Duodenal mucosa (tissue), 2 donors: ENCODE measurements at regions not wholly inside any gene's neighbourhood (a gene's known extent, or its start where the extent isn't known, plus 50 kb on each side); places are given as distances from the start of the nearest gene placed in this dataset.

Source experiments
- H3K27ac ChIP-seq: one replicate; pipeline ENCODE4 v1.7.0; 2013; ENCODE audit warnings: low read depth, low read length
- H3K27me3 ChIP-seq, 2 donors: one replicate each; pipeline ENCODE4 v1.7.0; 2013; ENCODE audit warnings: low read length in 2 of 2, control low read depth in 1 of 2; ENCODE audit not compliant: insufficient read depth in 2 of 2, control insufficient read depth in 1 of 2
- H3K36me3 ChIP-seq, 2 donors: one replicate each; pipeline ENCODE4 v1.7.0; 2013; ENCODE audit warnings: low read length in 2 of 2, control low read depth in 1 of 2; ENCODE audit not compliant: insufficient read depth in 2 of 2, control insufficient read depth in 1 of 2
- H3K4me1 ChIP-seq, 2 donors: one replicate each; pipeline ENCODE4 v1.7.0; 2013; ENCODE audit warnings: low read length in 2 of 2, control low read depth in 1 of 2; ENCODE audit not compliant: insufficient read depth in 2 of 2, control insufficient read depth in 1 of 2
- H3K4me3 ChIP-seq, 2 donors: one replicate each; pipeline ENCODE4 v1.7.0; 2013; ENCODE audit warnings: low read length in 2 of 2, low read depth in 1 of 2
- H3K9ac ChIP-seq, 2 donors: one replicate each; pipeline ENCODE4 v1.7.0; 2013; ENCODE audit warnings: low read length in 2 of 2, low read depth in 1 of 2
- H3K9me3 ChIP-seq, 2 donors: one replicate each; pipeline ENCODE4 v1.7.0; 2013; ENCODE audit warnings: low read length in 2 of 2, control low read depth in 1 of 2; ENCODE audit not compliant: control insufficient read depth in 1 of 2

- Histone ChIP-seq H3K9me3 (peaks cover 0 to 5% of the 10 kb centered on the region in 2 donors), H3K36me3 (no peaks in the 10 kb centered on the region), H3K4me3 (no peak overlapping the region), H3K9ac (no peak overlapping the region), H3K4me1 (no peaks in the 10 kb centered on the region), H3K27me3 (no peaks in the 10 kb centered on the region), H3K27ac (no peak overlapping the region)
These were observed 694.3 kb downstream of the KCNJ2 start for GRCh38 chr17:70863436-70864248.

GRCh38 chr17:70865993-70866804, 696.9 kb downstream of the KCNJ2 start:
- Histone ChIP-seq H3K4me1 (peaks cover 0 to 4% of the 10 kb centered on the region in 2 donors), H3K9me3 (no peaks in the 10 kb centered on the region), H3K27me3 (no peaks in the 10 kb centered on the region), H3K9ac (no peak overlapping the region), H3K36me3 (no peaks in the 10 kb centered on the region), H3K27ac (no peak overlapping the region), H3K4me3 (no peak overlapping the region)

DNA sequence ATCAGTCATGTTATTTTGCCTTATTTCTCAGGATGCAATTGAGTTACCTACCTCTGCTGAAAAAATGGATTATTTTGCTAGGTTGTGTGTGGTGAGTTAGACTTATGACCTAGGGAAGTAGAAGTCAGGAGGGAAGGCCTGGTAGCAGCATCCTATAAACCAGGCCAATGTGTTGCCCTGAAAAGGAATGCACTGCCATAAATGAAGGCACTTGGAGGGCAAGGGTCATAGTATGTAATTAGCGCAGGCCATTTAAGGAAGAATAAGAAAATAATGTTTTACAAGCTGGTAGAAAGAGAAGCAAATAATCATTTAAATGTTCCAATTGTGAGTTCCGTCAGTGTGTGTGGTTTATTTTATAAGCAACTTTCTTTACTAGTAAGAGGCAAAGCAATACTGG, 698.8 kb downstream of the KCNJ2 start:
- no peaks in the 10 kb centered on the region for H3K27me3 ChIP-seq
- no peaks in the 10 kb centered on the region for H3K9me3 ChIP-seq
- no peak overlapping the region for H3K27ac ChIP-seq
- peaks cover 0 to 7% of the 10 kb centered on the region in 2 donors for H3K4me1 ChIP-seq
- no peak overlapping the region for H3K4me3 ChIP-seq
- H3K36me3 ChIP-seq = no peaks in the 10 kb centered on the region
- no peak overlapping the region for H3K9ac ChIP-seq

DNA sequence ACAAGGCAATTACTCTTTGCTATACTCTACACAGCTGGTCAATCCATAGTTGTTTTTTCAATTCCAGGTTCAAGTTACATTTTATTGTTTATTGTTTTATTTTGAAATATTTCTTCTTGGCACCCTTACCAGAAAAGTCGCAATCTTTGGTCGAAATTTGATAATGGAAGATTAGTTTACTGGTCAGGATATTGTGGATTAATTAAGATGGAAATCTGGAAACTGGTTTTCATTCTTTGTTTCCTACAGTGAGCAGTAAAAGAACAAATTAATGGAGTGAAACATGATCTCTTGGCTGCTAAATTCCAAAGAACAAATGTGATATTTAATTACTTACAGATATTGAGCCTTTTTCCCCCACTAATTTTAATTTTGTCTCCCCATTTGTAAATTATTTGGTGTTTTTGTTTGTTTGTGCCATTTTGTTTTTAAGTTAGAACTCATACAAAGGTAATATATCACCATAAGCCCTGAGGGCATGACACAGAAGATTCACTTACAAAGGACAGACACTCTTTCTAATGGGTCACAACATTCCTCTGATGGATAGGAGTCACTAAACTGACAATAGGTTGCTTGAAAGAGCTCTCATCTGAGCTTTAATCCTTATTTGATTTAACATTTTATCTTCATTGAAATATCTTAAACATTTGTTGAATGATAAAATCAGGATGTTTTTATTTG, 700.2 kb downstream of the KCNJ2 start:
- H3K36me3 ChIP-seq = no peaks in the 10 kb centered on the region
- peaks cover 0 to 7% of the 10 kb centered on the region in 2 donors for H3K4me1 ChIP-seq
- no peak overlapping the region for H3K4me3 ChIP-seq
- no peak overlapping the region for H3K27ac ChIP-seq
- no peaks in the 10 kb centered on the region for H3K9me3 ChIP-seq
- H3K9ac ChIP-seq = no peak overlapping the region
- H3K27me3 ChIP-seq = no peaks in the 10 kb centered on the region

- H3K4me1 ChIP-seq = peaks cover 0 to 7% of the 10 kb centered on the region in 2 donors
- no peak overlapping the region for H3K27ac ChIP-seq
- H3K9ac ChIP-seq = no peak overlapping the region
- no peaks in the 10 kb centered on the region for H3K27me3 ChIP-seq
- no peaks in the 10 kb centered on the region for H3K36me3 ChIP-seq
- no peaks in the 10 kb centered on the region for H3K9me3 ChIP-seq
- no peak overlapping the region for H3K4me3 ChIP-seq
These were observed 702.0 kb downstream of the KCNJ2 start for GRCh38 chr17:70871180-70871818.

DNA sequence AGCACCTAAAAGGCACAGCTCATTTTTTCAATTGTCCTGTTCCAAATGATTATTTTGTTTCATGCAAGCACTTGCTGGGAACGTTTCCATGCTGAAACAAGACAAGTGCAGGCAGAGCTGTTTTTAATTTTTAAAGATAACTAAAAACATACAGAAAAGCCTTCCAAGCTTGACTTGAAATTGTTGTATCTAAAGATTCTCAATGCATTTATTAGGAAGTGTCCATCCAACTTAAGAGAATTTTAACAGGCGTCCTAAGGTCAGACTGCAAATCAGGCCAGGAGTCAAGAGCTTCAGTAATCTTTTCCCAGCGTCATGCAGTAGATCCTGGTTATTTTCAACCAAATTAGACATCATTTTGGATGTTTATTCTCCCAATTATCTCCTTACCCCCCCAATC, 702.8 kb downstream of the KCNJ2 start:
- no peaks in the 10 kb centered on the region for H3K36me3 ChIP-seq
- peaks cover 0 to 7% of the 10 kb centered on the region in 2 donors for H3K4me1 ChIP-seq
- H3K27me3 ChIP-seq = no peaks in the 10 kb centered on the region
- no peak overlapping the region for H3K9ac ChIP-seq
- no peaks in the 10 kb centered on the region for H3K9me3 ChIP-seq
- H3K4me3 ChIP-seq = no peak overlapping the region
- no peak overlapping the region for H3K27ac ChIP-seq

GRCh38 chr17:70875729-70876310, 706.5 kb downstream of the KCNJ2 start:
- Histone ChIP-seq H3K9ac (no peak overlapping the region), H3K9me3 (no peaks in the 10 kb centered on the region), H3K4me1 (peaks cover 0 to 7% of the 10 kb centered on the region in 2 donors), H3K27ac (no peak overlapping the region), H3K4me3 (no peak overlapping the region), H3K27me3 (no peaks in the 10 kb centered on the region), H3K36me3 (no peaks in the 10 kb centered on the region)

- H3K27ac ChIP-seq = no peak overlapping the region
- no peak overlapping the region for H3K9ac ChIP-seq
- no peaks in the 10 kb centered on the region for H3K4me1 ChIP-seq
- no peak overlapping the region for H3K4me3 ChIP-seq
- H3K9me3 ChIP-seq = no peaks in the 10 kb centered on the region
- H3K27me3 ChIP-seq = no peaks in the 10 kb centered on the region
- H3K36me3 ChIP-seq = no peaks in the 10 kb centered on the region
These were observed 709.5 kb downstream of the KCNJ2 start for GRCh38 chr17:70878879-70879278.

GRCh38 chr17:70879401-70879800, 710.1 kb downstream of the KCNJ2 start:
- Histone ChIP-seq H3K4me1 (no peaks in the 10 kb centered on the region), H3K27ac (no peak overlapping the region), H3K9ac (no peak overlapping the region), H3K4me3 (no peak overlapping the region), H3K9me3 (no peaks in the 10 kb centered on the region), H3K36me3 (no peaks in the 10 kb centered on the region), H3K27me3 (no peaks in the 10 kb centered on the region)
